IPS-18a (cell line): ENCODE measurements at regions not wholly inside any gene's neighbourhood (a gene's known extent, or its start where the extent isn't known, plus 50 kb on each side); places are given as distances from the start of the nearest gene placed in this dataset.

ENCODE experiments used
- H3K27ac ChIP-seq: one replicate; pipeline ENCODE4 v1.5.1; 2013; ENCODE audit warnings: low read length
- H3K27me3 ChIP-seq: one replicate; pipeline ENCODE4 v1.6.1; 2013; ENCODE audit warnings: mild to moderate bottlenecking, low read length; ENCODE audit not compliant: control insufficient read depth, insufficient read depth
- H3K36me3 ChIP-seq: one replicate; pipeline ENCODE4 v1.6.1; 2013; ENCODE audit warnings: low read depth, low read length; ENCODE audit not compliant: control insufficient read depth
- H3K4me1 ChIP-seq: one replicate; pipeline ENCODE4 v1.6.1; 2013; ENCODE audit warnings: low read depth, low read length; ENCODE audit not compliant: control insufficient read depth
- H3K4me3 ChIP-seq: one replicate; pipeline ENCODE4 v1.5.1; 2013; ENCODE audit warnings: low read length
- H3K9ac ChIP-seq: one replicate; pipeline ENCODE4 v1.6.1; 2013; ENCODE audit warnings: mild to moderate bottlenecking, low read length, moderate library complexity
- H3K9me3 ChIP-seq: one replicate; pipeline ENCODE4 v1.6.1; 2013; ENCODE audit warnings: low read depth, low read length; ENCODE audit not compliant: control insufficient read depth

DNA sequence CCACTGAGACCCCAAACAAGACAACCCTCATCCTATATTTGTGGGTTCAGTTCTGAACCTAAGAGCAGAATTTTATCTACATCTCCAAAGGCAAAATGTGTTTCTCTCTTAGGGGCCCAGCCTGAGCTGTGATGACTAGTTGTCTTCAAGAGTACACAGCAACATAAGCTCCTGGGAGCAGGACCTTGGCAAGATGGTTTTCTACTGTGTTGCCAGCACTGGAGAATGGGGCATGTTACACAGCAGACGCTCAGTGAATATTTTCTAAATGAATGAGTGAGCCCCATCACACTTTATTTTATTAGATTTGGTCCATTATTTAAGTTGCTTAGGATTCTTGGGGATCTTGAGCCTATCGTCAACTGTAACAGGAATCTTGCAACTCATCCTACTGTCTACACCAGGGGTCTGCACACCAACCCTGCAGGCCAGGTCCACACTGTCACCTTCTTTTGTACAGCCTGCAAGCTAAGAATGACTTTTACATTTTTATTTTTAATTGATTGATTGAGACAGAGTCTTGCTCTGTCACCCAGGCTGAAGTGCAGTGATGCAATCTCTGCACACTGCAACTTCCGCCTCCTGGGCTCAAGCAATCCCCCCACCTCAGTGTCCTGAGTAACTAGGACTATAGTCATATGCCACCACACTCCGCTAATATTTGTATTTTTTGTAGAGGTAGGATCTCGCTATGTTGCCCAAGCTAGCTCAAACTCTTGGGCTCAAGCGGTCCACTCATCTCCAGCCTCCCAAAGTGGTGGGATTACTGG lies 347.1 kb downstream of the FGFR2 start:
- Histone ChIP-seq H3K4me1 (no peaks in the 10 kb centered on the region), H3K27me3 (no peaks in the 10 kb centered on the region), H3K9me3 (no peaks in the 10 kb centered on the region), H3K4me3 (no peak overlapping the region), H3K27ac (no peak overlapping the region), H3K36me3 (no peaks in the 10 kb centered on the region), H3K9ac (no peak overlapping the region)

- Histone ChIP-seq H3K9ac (no peak overlapping the region), H3K4me3 (no peak overlapping the region), H3K36me3 (no peaks in the 10 kb centered on the region), H3K27me3 (no peaks in the 10 kb centered on the region), H3K4me1 (no peaks in the 10 kb centered on the region), H3K9me3 (no peaks in the 10 kb centered on the region), H3K27ac (no peak overlapping the region)
Observed at GRCh38 chr10:121252756-121253155, 345.5 kb downstream of the FGFR2 start.

DNA sequence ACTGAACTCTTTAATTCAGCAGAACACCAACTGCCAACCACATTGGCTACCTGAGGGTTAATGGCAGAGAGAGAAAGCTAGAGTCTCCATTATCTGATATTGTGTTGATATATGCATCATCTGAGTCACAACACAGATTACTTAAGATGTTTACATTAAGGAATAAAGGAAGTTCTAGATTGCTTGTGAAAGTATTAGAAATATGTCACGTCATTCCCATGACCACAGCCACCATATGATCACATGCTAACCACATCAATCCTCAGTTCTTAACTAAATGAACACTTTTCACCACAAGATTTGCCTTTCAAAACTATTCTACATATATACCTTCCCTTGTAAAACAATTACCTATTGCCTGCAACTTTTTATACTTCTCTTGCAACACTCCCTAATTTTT lies 337.9 kb downstream of the FGFR2 start:
- H3K27ac ChIP-seq = no peak overlapping the region
- peaks cover 8% of the 10 kb centered on the region for H3K4me1 ChIP-seq
- no peaks in the 10 kb centered on the region for H3K36me3 ChIP-seq
- H3K9me3 ChIP-seq = no peaks in the 10 kb centered on the region
- no peak overlapping the region for H3K9ac ChIP-seq
- no peaks in the 10 kb centered on the region for H3K27me3 ChIP-seq
- H3K4me3 ChIP-seq = no peak overlapping the region

- Histone ChIP-seq H3K27me3 (no peaks in the 10 kb centered on the region), H3K27ac (no peak overlapping the region), H3K4me1 (peaks cover 8% of the 10 kb centered on the region), H3K36me3 (no peaks in the 10 kb centered on the region), H3K9me3 (no peaks in the 10 kb centered on the region), H3K9ac (no peak overlapping the region), H3K4me3 (no peak overlapping the region)
Observed at GRCh38 chr10:121261665-121262064, 336.6 kb downstream of the FGFR2 start.

- Histone ChIP-seq H3K27ac (no peak overlapping the region), H3K4me1 (peaks cover 8% of the 10 kb centered on the region)
Observed at GRCh38 chr10:121262774-121263430, 335.3 kb downstream of the FGFR2 start.

DNA sequence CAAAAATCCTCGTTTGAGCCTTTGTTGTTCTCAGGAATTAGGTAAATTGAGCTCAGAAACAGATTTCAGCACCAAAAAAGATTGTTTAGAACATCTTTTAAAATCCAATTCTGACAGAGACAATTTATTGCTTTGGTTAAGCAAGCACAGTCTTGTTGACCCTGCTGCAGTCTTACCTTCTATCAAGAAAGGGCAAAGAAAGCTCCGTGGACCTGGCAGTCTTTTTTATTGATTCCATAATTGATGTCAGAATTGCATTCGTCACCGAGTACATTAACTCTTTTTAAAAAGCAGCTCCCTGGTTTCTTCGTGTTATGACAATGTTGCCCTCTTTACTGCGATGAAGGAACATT lies 334.8 kb downstream of the FGFR2 start:
- Histone ChIP-seq H3K4me3 (no peak overlapping the region), H3K9ac (no peak overlapping the region), H3K27me3 (no peaks in the 10 kb centered on the region), H3K4me1 (peaks cover 8% of the 10 kb centered on the region), H3K9me3 (no peaks in the 10 kb centered on the region), H3K36me3 (no peaks in the 10 kb centered on the region), H3K27ac (no peak overlapping the region)

More at GRCh38 chr10:121262774-121263430, 335.3 kb downstream of the FGFR2 start:
- no peak overlapping the region for H3K4me3 ChIP-seq
- H3K9ac ChIP-seq = no peak overlapping the region
- no peaks in the 10 kb centered on the region for H3K36me3 ChIP-seq
- no peaks in the 10 kb centered on the region for H3K27me3 ChIP-seq
- H3K9me3 ChIP-seq = no peaks in the 10 kb centered on the region

- H3K36me3 ChIP-seq = no peaks in the 10 kb centered on the region
- H3K4me3 ChIP-seq = no peak overlapping the region
- H3K9me3 ChIP-seq = no peaks in the 10 kb centered on the region
- H3K27me3 ChIP-seq = no peaks in the 10 kb centered on the region
- no peak overlapping the region for H3K27ac ChIP-seq
- peaks cover 8% of the 10 kb centered on the region for H3K4me1 ChIP-seq
- no peak overlapping the region for H3K9ac ChIP-seq
Observed at GRCh38 chr10:121265360-121266123, 332.7 kb downstream of the FGFR2 start.

DNA sequence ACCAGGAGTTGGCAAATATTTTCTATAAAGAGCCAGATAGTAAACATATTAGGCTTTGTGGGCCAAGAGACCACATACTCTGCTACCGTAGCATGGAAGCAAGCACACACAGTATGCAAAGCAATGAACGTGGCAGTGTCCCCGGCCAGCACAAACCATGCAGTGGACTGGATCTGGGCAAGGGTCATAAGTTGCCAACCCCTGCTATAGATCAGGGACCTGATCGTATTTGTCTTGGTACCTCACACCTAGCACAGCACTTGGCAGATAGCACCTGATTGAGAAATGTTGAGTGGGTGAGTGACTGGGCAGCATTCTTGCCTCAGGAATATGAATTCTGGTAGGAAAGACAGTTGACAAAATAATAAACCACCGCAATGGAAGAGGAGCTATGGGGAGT lies 331.9 kb downstream of the FGFR2 start:
- Histone ChIP-seq H3K36me3 (no peaks in the 10 kb centered on the region), H3K4me1 (peaks cover 8% of the 10 kb centered on the region), H3K27me3 (no peaks in the 10 kb centered on the region), H3K4me3 (no peak overlapping the region), H3K9ac (no peak overlapping the region), H3K9me3 (no peaks in the 10 kb centered on the region), H3K27ac (no peak overlapping the region)

DNA sequence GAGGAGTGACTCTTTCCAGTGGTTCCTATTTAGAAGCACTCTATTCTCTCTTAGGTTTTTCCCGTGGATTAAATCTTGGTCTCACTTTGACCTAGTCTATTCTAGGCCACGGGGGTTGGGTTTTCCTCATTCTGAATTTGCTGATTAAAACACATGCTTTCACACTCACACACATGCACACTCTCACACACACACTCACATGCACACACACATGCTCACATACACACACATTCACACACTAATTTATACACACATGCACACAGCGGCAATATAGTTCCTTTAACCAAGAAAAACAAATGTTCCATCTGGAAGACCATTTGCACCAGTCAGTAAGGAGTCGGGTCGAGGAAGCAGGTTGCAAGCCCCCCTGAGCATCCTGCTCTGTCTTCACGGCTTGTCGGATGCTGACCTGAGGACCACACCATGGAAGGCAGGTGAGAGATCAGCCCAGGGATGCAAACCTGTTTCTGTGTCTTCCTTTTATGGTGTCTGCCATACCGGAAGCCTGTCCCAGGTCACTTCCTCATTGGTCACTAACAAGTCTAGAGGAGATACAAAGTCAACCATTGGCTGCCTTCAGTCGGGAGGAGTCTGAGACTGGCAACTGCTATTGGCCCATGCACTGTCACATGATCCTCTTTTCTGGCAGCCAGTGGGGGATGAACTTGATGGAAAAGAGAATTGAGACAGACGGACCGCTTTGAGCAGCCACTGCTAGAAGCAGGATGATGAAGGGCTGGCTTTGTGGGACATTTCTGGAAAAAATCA lies 330.8 kb downstream of the FGFR2 start:
- no peaks in the 10 kb centered on the region for H3K36me3 ChIP-seq
- H3K9me3 ChIP-seq = no peaks in the 10 kb centered on the region
- no peak overlapping the region for H3K27ac ChIP-seq

DNA sequence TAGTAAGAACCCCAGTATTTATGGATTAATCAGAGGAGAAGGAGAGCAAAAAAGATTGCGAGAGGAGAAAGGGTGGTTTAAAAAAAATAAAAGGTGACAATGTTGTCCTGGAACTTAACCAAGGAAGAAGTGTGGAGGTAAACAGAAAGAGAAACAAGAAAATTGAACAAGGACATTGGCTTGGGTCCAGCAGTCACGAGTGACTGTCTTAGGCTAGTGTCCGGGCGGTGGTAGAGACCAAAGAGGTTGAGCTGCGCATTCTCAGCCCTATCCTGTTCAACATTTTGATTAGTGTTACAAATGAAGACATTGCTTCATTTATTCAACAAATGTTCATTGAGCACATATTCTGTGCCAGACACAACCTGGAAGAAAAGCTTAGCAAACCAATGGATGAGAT lies 329.9 kb downstream of the FGFR2 start:
- Histone ChIP-seq H3K27me3 (no peaks in the 10 kb centered on the region), H3K9ac (no peak overlapping the region), H3K4me1 (peaks cover 7% of the 10 kb centered on the region), H3K9me3 (no peaks in the 10 kb centered on the region), H3K4me3 (no peak overlapping the region), H3K27ac (no peak overlapping the region), H3K36me3 (no peaks in the 10 kb centered on the region)

More for the DNA sequence above, 330.8 kb downstream of the FGFR2 start:
- H3K4me3 ChIP-seq = no peak overlapping the region
- no peak overlapping the region for H3K9ac ChIP-seq
- H3K4me1 ChIP-seq = peaks cover 8% of the 10 kb centered on the region
- no peaks in the 10 kb centered on the region for H3K27me3 ChIP-seq

DNA sequence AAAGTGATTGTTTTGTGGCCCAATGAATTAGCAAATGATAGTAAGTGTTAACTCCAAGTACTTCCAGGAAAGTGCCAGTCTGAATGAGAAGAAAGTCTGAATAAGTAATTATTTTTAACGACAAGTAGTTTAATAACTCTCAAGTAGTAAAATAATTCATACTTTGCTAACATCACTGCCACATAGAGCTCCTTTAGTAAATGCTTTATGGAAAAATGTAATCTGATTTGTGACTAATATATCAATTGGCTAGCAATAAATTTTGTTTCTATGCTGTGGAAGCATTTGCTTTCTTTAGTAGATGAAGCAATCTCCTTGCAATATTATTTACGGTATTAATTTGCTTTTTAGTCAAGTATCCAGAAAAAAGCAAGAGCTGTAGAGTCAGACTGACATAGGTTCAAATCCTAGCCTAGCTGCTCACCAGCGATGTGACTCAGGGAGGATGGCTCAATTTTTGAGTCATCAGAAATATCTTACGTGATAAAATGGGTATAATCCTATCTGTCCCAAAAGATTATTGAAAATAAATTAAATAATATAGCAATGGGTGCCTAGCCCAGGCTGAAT lies 329.3 kb downstream of the FGFR2 start:
- no peak overlapping the region for H3K9ac ChIP-seq
- H3K9me3 ChIP-seq = no peaks in the 10 kb centered on the region
- H3K4me3 ChIP-seq = no peak overlapping the region
- no peak overlapping the region for H3K27ac ChIP-seq
- H3K27me3 ChIP-seq = no peaks in the 10 kb centered on the region
- H3K4me1 ChIP-seq = peaks cover under 1% of the 10 kb centered on the region
- no peaks in the 10 kb centered on the region for H3K36me3 ChIP-seq
